NB4 (cell line): ENCODE measurements at regions not wholly inside any gene's neighbourhood (a gene's known extent, or its start where the extent isn't known, plus 50 kb on each side); places are given as distances from the start of the nearest gene placed in this dataset.

ENCODE experiments used
- CTCF ChIP-seq: IDR thresholded peaks from one replicate; pipeline ENCODE4 v1.5.1; 2012; ENCODE audit warnings: low read depth, low read length
- POLR2A ChIP-seq: IDR thresholded peaks from 2 replicates; pipeline ENCODE4 v1.6.1; 2011; ENCODE audit warnings: mild to moderate bottlenecking; ENCODE audit not compliant: insufficient read length; ENCODE audit errors: extremely low read depth

- TF ChIP-seq CTCF (no peak), POLR2A (no peak)
Observed at GRCh38 chr20:4555188-4555890, 130.9 kb upstream of the PRNP start.
